HG02642 (cell line): ENCODE measurements at regions not wholly inside any gene's neighbourhood (a gene's known extent, or its start where the extent isn't known, plus 50 kb on each side); places are given as distances from the start of the nearest gene placed in this dataset.
"Not testable (repeated sequence)": the region's sequence is repeated elsewhere in the genome, so short reads cannot be mapped to it uniquely, and the experiment has no call there.

Experiments
- ATAC-seq: cut with Tn5 transposase; IDR thresholded peaks from one replicate; pipeline ENCODE4 v1.9.1; 2021; ENCODE audit warnings: mild to moderate bottlenecking; ENCODE audit not compliant: unreplicated experiment, poor library complexity

DNA sequence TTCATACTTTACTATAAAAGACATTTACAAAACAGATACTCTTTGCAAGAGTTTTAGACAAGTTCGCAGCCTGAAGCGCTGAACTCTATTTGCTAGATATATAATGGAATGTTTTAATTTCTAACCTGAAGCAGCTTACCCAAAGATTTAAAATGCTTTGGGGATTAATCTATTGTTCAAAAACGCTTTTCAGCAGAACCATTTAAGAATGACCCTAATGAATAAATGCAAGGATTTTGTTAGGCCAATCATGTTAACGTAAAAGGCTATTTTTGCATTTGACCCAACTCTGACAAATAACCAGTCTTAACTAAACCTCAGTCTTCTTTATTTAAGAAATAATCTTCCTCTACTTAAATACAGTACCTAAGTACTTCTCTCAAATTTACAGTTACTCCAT lies 406.7 kb upstream of the POT1 start:
- no peak for ATAC-seq

DNA sequence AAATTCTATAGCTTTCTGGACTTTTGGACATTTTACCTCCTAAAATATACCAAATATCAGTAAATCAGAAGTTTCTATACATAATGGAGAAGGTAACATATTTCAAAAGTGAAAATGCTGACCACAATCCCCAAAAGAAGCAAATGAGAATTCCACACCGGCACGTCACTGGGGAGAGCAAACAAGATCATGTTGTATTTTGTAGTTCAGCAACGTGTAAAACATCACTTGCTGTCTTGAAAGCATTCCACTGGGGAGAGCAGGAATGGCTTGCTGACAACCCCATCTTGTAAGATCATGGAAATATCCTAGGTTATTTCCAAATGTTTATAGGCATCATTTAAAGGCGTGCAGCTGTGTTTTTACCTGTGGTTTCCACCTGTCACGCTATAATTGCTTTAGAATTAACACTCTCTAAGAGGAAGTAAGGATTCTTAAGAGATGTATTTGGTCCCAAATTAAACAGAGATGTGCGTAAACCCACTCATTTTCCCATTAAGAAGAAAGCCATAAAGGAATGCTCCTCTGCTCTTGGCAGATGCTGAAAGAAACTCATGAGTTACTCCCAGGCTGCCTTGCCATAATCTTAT lies 397.1 kb upstream of the POT1 start:
- no peak for ATAC-seq

DNA sequence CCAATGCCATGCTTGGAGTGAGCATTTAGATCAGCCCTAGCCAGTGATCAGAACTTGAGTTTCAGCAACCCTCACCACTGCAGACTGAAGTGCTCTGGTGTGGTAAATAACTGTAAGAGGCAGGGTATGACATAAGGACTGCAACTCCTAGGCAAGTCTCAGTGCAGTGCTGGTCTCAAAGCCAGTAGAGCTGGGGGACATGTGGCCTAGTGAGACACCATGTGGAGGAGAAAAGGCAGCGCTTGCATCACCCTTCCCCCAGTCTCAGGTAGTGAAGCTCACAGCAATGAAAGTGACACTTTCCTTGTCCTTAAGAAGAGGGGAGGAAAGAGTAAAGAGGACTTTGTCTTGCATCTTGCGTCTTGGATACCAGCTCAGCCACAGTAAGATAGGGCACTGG lies 386.8 kb upstream of the POT1 start:
- ATAC-seq = peak; percentile 54

DNA sequence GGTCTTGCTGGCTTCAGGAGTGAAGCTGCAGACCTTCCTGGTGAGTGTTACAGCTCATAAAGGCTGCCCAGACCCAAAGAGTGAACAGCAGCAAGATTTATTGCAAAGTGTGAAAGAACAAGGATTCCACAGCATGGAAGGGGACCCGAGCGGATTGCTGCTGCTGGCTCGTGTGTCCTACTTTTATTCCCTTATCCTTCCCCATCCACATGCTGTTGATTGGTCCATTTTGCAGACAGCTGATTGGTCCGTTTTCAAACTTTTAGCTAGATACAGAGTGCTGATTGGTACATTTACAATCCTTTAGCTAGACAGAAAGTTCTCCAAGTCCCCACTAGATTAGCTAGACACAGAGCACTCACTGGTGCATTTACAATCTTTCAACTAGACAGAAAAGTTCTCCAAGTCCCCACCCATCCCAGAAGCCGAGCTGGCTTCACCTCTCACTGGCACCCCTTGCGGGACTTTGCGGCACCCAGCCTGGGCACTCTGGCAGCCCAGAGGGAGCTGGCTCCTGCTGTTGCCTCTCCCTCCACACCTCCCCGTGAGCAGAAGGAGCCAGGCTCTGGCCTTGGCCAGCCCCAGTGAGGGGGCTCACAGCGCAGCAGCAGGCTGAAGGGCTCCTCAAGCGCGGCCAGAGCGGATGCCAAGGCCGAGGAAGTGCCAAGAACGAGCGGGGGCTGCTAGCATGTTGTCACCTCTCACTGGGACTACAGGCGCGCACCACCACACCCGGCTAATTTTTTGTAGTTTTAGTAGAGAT lies 369.6 kb upstream of the POT1 start:
- ATAC-seq = no peak

GRCh38 chr7:125279961-125280360 lies 350.3 kb upstream of the POT1 start:
- ATAC-seq = no peak

DNA sequence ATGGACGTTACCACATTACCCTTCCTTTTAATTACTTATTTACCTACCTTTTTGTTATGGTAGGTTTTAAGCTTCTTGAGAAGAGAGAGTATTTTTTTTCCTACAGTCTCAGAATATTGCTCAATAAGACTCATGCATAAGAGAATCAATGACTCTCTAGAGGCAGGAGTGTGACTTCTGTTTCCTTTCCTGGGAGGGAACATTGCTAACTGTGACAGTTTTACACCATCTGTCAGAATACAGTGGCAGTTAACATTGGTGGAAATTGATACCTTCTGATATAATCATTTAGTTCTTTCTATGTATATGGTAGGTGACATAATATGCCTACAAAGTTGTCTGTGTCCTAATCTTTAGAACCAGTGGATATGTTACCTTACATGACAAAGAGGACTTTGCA lies 348.7 kb upstream of the POT1 start:
- no peak for ATAC-seq

DNA sequence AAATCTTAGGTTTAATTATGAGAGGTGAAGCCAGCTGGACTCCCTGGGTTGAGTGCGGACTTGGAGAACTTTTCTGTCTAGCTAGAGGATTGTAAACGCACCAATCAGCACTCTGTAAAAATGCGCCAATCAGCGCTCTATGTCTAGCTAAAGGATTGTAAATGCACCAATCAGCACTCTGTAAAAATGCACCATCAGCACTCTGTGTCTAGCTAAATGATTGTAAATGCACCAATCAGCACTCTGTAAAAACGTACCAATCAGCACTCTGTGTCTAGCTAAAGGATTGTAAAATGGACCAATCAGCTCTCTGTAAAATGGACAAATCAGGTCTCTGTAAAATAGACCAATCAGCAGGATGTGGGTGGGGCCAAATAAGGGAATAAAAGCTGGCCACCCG lies 345.1 kb upstream of the POT1 start:
- not testable (repeated sequence) for ATAC-seq

GRCh38 chr7:125264174-125264856 lies 334.7 kb upstream of the POT1 start:
- not testable (repeated sequence) for ATAC-seq

DNA sequence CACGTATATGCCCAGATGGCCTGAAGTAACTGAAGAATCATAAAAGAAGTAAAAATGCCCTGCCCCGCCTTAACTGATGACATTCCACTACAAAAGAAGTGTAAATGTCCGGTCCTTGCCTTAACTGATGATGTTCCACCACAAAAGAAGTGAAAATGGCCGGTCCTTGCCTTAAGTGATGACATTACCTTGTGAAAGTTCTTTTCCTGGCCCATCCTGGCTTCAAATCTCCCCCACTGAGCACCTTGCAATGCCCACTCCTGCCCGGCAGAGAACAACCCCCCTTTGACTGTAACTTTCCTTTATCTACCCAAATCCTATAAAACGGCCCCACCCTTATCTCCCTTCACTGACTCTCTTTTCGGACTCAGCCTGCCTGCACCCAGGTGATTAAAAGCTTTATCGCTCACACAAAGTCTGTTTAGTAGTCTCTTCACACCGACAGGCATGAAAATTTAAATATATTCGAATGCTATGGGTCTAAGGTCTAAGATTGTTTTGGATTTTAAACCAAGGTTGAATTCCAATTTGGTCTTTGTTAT lies 329.3 kb upstream of the POT1 start:
- ATAC-seq = not testable (repeated sequence)

DNA sequence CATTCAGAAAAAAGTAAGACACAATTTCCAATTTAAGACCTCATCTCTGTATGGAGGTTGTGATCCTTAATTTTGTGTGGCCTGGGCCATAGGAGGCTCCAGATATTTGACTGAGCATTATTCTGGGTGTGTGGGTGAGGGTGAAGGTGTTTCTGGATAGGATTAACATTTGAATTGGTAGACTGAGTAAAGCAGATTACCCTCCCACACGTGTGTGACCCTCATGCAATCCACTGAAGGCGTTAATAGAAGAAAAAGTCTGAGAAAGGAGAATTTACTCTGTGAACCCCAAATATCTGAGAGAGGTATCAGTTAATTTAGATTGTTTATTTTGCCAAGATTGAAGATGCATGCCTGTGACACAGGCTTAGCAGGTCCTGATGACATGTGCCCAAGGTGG lies 328.0 kb upstream of the POT1 start:
- no peak for ATAC-seq

- no peak for ATAC-seq
These were observed 326.8 kb upstream of the POT1 start for GRCh38 chr7:125256446-125256845.

GRCh38 chr7:125255810-125256209 lies 326.2 kb upstream of the POT1 start:
- ATAC-seq = no peak

DNA sequence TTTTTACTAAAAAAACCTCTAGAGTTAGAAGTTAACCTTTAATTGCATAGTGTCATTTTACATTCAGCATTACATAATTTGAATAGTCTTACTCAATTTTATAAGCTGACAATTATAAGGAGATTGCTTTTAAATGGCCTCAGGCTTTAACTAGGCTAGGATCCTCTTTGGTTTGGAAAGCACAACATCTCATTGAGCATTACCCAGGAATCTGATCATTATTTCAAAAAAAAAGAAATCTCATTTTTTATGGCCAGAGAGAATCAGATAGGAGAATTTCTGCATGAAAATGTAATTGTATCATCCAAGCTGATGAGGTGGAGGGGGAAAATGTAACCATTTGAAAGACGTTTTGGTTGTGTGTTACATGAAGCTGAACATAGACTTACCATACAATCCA lies 324.9 kb upstream of the POT1 start:
- ATAC-seq = no peak

DNA sequence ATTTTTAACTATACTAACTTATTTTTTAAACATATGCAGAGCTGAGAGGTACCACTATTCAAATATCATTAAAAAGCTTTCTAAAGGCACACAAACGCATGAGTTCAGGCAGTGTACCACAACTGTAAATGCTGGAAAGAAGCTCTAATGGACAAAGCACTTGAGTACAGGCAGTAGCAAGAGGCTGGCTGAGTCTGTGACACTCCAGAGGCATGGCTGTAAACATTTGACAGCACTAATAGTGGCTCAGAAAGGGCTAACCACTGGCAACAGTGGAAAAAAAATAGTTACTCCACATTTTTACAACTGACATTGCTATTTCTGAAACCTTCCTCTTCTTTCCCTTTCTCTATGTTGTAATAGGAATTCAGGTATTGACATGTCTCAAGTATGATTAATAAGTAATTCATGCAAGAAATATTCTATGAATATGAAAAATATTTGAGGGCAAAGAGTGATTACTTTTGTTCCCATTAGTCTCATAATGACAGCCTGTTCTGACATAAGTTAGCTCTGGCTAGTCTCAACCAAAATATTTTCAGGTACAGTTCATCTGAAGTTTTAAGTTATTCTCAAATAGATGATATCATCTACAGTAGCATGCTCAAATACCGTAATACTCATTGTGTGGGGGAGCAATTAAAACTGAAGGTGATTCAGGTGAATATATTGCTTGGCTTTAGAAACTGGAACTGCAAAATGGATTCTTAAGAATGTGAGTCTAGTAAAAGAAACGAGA lies 324.0 kb upstream of the POT1 start:
- no peak for ATAC-seq

DNA sequence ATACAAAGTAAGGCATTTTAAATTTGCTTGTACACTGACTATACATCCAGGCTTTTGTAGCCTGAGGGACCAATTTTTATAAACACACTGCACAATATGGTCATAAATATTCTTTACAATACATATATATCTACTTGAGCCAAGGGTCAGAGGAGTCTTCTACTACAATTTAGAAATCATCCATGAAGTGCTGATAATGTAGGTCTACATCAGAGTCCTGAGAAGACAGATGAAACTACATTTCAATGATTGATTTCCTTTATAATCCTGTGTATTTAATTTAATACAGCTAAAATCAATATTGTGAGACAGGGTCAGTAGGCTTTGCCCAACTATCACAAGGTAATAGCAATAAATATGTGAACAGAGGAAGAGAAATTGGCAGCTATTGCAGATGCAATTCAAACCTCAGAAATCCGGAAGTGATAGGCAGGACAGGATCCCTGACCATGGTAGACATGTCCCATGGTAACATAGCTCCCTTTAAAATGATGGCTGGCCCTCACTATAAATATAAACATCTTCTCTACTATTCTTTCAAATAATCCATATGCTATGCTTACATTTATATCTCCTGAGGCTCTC lies 318.0 kb upstream of the POT1 start:
- ATAC-seq = no peak

DNA sequence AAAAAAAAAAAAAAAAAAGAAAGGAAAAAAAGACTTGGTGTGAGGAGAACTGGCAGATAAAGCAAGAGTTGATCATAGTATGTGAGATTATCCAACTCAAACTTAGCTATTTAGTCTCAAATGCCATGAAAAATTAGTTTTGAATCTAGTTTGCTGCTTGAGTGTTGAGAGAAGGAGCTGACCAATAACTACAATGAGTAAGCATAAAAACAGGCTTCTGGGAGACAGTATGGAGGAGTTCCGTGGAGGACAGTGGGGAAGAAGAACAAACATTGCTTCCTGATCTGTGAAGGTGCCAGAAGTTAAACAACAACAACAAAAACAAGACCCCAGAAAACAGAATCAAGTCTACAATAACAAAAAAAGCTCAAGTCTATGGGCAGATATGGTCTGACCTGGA lies 317.1 kb upstream of the POT1 start:
- ATAC-seq = no peak

DNA sequence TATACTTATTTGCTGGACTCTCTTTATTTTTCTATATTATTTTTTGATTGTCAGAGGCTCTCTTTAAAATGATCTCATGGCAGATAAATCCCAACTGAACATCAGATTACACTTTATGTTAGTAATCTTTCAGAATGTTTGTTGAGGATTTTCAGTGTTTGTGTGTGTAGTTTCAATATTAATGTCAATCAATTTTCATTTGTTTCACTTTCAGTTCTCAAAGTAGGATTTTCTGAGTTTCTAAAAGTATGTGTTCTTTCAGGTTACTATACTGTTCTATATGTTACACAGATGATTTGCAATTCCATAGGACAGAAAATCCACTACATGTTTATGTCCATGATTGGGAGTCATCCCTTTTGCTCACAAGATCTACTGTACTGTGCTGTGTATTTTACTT lies 311.9 kb upstream of the POT1 start:
- ATAC-seq = no peak

GRCh38 chr7:125222596-125222995 lies 293.0 kb upstream of the POT1 start:
- no peak for ATAC-seq

DNA sequence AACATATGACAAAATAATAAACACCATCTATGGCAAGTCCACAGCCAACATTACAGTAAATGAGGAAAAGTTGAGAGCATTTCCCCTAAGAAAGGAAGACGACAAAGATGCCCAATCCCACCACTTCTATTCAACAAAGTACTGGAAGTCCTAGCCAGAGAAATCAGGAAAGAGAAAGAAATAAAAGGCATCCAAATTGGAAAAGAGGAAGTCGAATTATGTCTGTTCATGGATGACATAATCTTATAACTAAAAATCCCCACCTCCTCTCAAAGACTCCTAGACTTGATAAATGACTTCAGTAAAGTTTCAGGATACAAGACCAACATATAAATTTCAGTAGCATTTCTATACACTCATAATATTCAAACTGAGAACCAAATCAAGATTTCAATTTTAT lies 288.5 kb upstream of the POT1 start:
- no peak for ATAC-seq

- ATAC-seq = no peak
These were observed 271.4 kb upstream of the POT1 start for GRCh38 chr7:125201002-125201401.
